ENCODE measurements at regions not wholly inside any gene's neighbourhood (a gene's known extent, or its start where the extent isn't known, plus 50 kb on each side); places are given as distances from the start of the nearest gene placed in this dataset.

DNA sequence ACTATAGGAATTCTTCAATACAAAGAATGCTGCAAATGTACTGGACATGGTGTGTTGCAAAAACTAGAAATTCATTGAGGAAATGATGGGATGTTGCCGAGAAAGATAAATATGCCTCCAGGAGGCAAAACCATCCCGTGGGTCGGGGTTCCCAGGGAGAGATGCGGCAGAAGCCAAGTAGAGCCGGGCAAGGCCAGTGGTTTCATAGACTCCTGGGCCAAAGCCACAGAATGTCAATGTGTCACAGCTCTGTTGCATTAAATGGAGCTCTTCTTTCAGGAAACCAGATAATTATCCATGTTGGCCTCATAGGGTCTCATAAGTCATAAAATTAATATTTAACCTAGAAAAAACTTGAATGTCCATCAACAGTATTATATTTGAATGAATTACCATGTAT lies 419.5 kb upstream of the CDH10 start:
- no peak overlapping the region for H3K4me3 Mint-ChIP-seq
- Histone ChIP-seq H3K4me1 (ENCODE audit: insufficient read depth, low read length) (no peaks in the 10 kb centered on the region), H3K27ac (ENCODE audit: low read depth in 1 of 2, low read length in 2 of 2) (no peak overlapping the region), H3K4me3 (ENCODE audit: low read length) (no peak overlapping the region), H3K27me3 (ENCODE audit: control insufficient read depth in 1 of 2, insufficient read depth in 2 of 2, low read length in 2 of 2) (no peaks in the 10 kb centered on the region), H3K9me3 (ENCODE audit: control insufficient read depth in 1 of 2, insufficient read depth in 1 of 2, low read length in 2 of 2) (peaks cover 3 to 5% of the 10 kb centered on the region in 2 experiments), H3K36me3 (ENCODE audit: insufficient read depth, low read length) (no peaks in the 10 kb centered on the region)
- no peak overlapping the region for H3K27ac Mint-ChIP-seq
- no peak for DNase-seq
- no peaks in the 10 kb centered on the region for H3K27me3 Mint-ChIP-seq
- no peak for ATAC-seq (ENCODE audit: poor library complexity)
- H3K36me3 Mint-ChIP-seq (ENCODE audit: low read depth) = no peaks in the 10 kb centered on the region
- peaks cover 24% of the 10 kb centered on the region for H3K9me3 Mint-ChIP-seq
- CTCF ChIA-PET = no interaction called here
- TF ChIP-seq, protein P1, sequence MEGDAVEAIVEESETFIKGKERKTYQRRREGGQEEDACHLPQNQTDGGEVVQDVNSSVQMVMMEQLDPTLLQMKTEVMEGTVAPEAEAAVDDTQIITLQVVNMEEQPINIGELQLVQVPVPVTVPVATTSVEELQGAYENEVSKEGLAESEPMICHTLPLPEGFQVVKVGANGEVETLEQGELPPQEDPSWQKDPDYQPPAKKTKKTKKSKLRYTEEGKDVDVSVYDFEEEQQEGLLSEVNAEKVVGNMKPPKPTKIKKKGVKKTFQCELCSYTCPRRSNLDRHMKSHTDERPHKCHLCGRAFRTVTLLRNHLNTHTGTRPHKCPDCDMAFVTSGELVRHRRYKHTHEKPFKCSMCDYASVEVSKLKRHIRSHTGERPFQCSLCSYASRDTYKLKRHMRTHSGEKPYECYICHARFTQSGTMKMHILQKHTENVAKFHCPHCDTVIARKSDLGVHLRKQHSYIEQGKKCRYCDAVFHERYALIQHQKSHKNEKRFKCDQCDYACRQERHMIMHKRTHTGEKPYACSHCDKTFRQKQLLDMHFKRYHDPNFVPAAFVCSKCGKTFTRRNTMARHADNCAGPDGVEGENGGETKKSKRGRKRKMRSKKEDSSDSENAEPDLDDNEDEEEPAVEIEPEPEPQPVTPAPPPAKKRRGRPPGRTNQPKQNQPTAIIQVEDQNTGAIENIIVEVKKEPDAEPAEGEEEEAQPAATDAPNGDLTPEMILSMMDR (IDR thresholded peaks at IDR 0.05) = no peak
- POLR2A ChIA-PET = no interaction called here
- no peaks in the 10 kb centered on the region for H3K4me1 Mint-ChIP-seq (ENCODE audit: low read depth)
- intact Hi-C loops (cut with DNase I, micrococcal nuclease) = no loop called here

DNA sequence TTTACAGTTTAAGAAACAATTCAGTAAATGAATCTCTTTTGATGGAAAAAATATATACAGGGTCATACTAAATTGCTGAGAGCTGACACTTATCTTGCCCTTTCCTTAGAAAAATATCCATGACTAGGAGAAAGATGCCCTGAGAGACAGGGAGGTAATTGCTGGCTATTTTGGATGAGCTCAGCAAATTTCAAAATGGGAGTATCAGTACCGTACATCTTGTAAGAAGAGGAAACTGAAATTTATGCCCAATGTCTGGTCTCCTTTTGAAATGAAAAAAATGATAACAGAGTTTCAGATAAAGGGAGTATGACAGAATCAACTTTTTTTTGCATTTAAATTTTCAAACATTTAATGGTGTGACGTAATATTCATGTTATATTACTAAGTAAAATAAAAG lies 415.8 kb upstream of the CDH10 start:
- Histone ChIP-seq H3K9me3 (ENCODE audit: control insufficient read depth in 1 of 2, insufficient read depth in 1 of 2, low read length in 2 of 2) (peaks cover 0 to 3% of the 10 kb centered on the region in 2 experiments), H3K4me3 (ENCODE audit: low read length) (no peak overlapping the region), H3K27me3 (ENCODE audit: control insufficient read depth in 1 of 2, insufficient read depth in 2 of 2, low read length in 2 of 2) (no peaks in the 10 kb centered on the region), H3K36me3 (ENCODE audit: insufficient read depth, low read length) (no peaks in the 10 kb centered on the region), H3K4me1 (ENCODE audit: insufficient read depth, low read length) (no peaks in the 10 kb centered on the region), H3K27ac (ENCODE audit: low read depth in 1 of 2, low read length in 2 of 2) (no peak overlapping the region)
- no peak overlapping the region for H3K27ac Mint-ChIP-seq
- peaks cover 18% of the 10 kb centered on the region for H3K9me3 Mint-ChIP-seq
- intact Hi-C loops (cut with DNase I, micrococcal nuclease) = no loop called here
- no peaks in the 10 kb centered on the region for H3K36me3 Mint-ChIP-seq (ENCODE audit: low read depth)
- TF ChIP-seq, protein P1 (IDR thresholded peaks at IDR 0.05) = no peak
- CTCF ChIA-PET = no interaction called here
- no peak for ATAC-seq (ENCODE audit: poor library complexity)
- POLR2A ChIA-PET = no interaction called here
- no peak overlapping the region for H3K4me3 Mint-ChIP-seq
- no peaks in the 10 kb centered on the region for H3K4me1 Mint-ChIP-seq (ENCODE audit: low read depth)
- H3K27me3 Mint-ChIP-seq = no peaks in the 10 kb centered on the region
- DNase-seq = no peak

DNA sequence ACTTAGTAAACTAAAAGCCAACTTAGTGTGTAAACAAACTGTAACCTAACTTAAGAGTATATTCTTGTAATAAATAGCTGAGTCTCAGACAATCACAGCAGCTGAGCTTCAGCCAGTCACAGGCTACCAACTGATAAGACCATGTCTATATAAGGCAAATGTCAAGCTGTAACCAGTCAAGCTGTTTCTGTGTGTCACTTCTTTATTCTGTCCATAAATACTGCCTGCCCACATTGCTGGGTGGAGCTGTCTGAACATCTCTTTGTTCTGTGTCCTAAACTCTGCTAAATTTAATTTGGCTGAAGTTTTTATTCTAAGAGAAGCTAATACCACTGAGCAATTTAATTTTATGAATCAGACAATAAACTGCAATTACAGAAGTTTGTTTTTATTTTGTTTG lies 412.1 kb upstream of the CDH10 start:
- H3K36me3 Mint-ChIP-seq (ENCODE audit: low read depth) = no peaks in the 10 kb centered on the region
- H3K9me3 Mint-ChIP-seq = peaks cover 13% of the 10 kb centered on the region
- H3K27me3 Mint-ChIP-seq = no peaks in the 10 kb centered on the region
- H3K4me3 Mint-ChIP-seq = no peak overlapping the region
- Histone ChIP-seq H3K4me3 (ENCODE audit: low read length) (no peak overlapping the region), H3K4me1 (ENCODE audit: insufficient read depth, low read length) (no peaks in the 10 kb centered on the region), H3K9me3 (ENCODE audit: control insufficient read depth in 1 of 2, insufficient read depth in 1 of 2, low read length in 2 of 2) (no peaks in the 10 kb centered on the region), H3K36me3 (ENCODE audit: insufficient read depth, low read length) (no peaks in the 10 kb centered on the region), H3K27me3 (ENCODE audit: control insufficient read depth in 1 of 2, insufficient read depth in 2 of 2, low read length in 2 of 2) (no peaks in the 10 kb centered on the region), H3K27ac (ENCODE audit: low read depth in 1 of 2, low read length in 2 of 2) (no peak overlapping the region)
- no peak overlapping the region for H3K27ac Mint-ChIP-seq
- ATAC-seq (ENCODE audit: poor library complexity) = no peak
- CTCF ChIA-PET = no interaction called here
- intact Hi-C loops (cut with DNase I, micrococcal nuclease) = no loop called here
- POLR2A ChIA-PET = no interaction called here
- TF ChIP-seq, protein P1 (IDR thresholded peaks at IDR 0.05) = no peak
- no peak for DNase-seq
- H3K4me1 Mint-ChIP-seq (ENCODE audit: low read depth) = no peaks in the 10 kb centered on the region

Measured in CD4-positive, alpha-beta T cell (primary cell).